ENCODE measurements at regions not wholly inside any gene's neighbourhood (a gene's known extent, or its start where the extent isn't known, plus 50 kb on each side); places are given as distances from the start of the nearest gene placed in this dataset.
A peak's percentile ranks its signal among the peaks of the same experiment; 100 is the strongest.

DNA sequence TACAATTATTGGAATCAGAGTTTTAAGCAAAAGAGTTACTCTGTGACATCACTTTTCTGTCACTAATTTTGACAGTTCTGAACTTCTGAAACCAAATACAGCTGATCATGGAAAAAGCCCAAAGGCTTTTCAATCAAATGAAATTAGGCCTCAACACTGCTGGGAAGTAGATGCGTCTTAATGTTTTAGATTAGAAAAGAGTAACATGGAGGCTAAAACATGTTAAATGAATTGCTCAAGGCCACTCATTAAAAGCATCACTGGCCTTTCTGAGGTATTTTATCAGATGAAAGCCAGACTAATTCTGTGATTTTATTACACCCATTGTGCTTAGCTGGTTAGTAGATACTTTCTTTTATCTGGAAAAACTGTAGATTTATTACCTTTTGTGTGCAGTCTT, 672.6 kb downstream of the CENPC start:
- Histone ChIP-seq H3K27me3 (ENCODE audit: control insufficient read depth in 3 of 3, insufficient read depth in 3 of 3, low read length in 2 of 3) (no peaks in the 10 kb centered on the region), H3K4me1 (ENCODE audit: control insufficient read depth in 5 of 5, insufficient read depth in 5 of 5, low read length in 5 of 5) (no peaks in the 10 kb centered on the region), H3K27ac (ENCODE audit: low read depth in 1 of 2, low read length in 1 of 2) (no peak overlapping the region), H3K36me3 (ENCODE audit: control insufficient read depth in 4 of 4, insufficient read depth in 4 of 4, low read length in 4 of 4) (no peaks in the 10 kb centered on the region), H3K9ac (ENCODE audit: insufficient read depth in 1 of 2, low read length in 2 of 2) (no peak overlapping the region), H3K9me3 (ENCODE audit: control insufficient read depth in 4 of 4, insufficient read depth in 3 of 4, low read length in 3 of 4) (no peaks in the 10 kb centered on the region), H3K4me3 (no peak overlapping the region)
- WGBS, 2 donors: 95 to 97% methylated on average over 1 of the region's 1 CpG
- no peak for DNase-seq
- TF ChIP-seq, protein P1, sequence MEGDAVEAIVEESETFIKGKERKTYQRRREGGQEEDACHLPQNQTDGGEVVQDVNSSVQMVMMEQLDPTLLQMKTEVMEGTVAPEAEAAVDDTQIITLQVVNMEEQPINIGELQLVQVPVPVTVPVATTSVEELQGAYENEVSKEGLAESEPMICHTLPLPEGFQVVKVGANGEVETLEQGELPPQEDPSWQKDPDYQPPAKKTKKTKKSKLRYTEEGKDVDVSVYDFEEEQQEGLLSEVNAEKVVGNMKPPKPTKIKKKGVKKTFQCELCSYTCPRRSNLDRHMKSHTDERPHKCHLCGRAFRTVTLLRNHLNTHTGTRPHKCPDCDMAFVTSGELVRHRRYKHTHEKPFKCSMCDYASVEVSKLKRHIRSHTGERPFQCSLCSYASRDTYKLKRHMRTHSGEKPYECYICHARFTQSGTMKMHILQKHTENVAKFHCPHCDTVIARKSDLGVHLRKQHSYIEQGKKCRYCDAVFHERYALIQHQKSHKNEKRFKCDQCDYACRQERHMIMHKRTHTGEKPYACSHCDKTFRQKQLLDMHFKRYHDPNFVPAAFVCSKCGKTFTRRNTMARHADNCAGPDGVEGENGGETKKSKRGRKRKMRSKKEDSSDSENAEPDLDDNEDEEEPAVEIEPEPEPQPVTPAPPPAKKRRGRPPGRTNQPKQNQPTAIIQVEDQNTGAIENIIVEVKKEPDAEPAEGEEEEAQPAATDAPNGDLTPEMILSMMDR (IDR thresholded peaks at IDR 0.05; ENCODE audit: control extremely low read depth, extremely low read depth): no peak
- ATAC-seq (ENCODE audit: insufficient read depth, low FRiP score): no peak

DNA sequence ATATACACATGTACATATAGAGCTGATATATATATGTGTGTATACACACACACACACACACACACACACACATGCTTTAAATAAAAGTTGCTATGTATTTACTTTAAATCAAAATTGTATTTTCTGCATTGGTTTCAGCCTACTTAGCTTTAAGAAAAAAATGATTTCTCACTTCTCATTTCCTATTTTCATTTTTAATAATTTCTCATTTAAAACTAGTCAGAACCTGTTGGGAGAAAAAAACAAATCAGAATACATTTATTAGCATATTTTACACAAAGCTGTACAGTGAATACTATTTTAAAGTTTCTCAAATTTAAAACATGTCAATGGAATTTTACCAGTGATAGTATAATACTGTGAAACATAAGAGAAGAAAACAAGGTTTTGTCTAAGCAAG, 681.8 kb downstream of the CENPC start:
- DNase-seq: no peak
- no peak overlapping the region for H3K27ac ChIP-seq (ENCODE audit: low read depth in 1 of 2, low read length in 1 of 2)
- H3K4me3 ChIP-seq: no peak overlapping the region
- no peaks in the 10 kb centered on the region for H3K4me1 ChIP-seq (ENCODE audit: control insufficient read depth in 5 of 5, insufficient read depth in 5 of 5, low read length in 5 of 5)
- TF ChIP-seq, protein P1 (IDR thresholded peaks at IDR 0.05; ENCODE audit: control extremely low read depth, extremely low read depth): no peak
- no peaks in the 10 kb centered on the region for H3K9me3 ChIP-seq (ENCODE audit: control insufficient read depth in 4 of 4, insufficient read depth in 3 of 4, low read length in 3 of 4)
- no peak for ATAC-seq (ENCODE audit: insufficient read depth, low FRiP score)
- H3K27me3 ChIP-seq (ENCODE audit: control insufficient read depth in 3 of 3, insufficient read depth in 3 of 3, low read length in 2 of 3): no peaks in the 10 kb centered on the region
- H3K9ac ChIP-seq (ENCODE audit: insufficient read depth in 1 of 2, low read length in 2 of 2): no peak overlapping the region
- H3K36me3 ChIP-seq (ENCODE audit: control insufficient read depth in 4 of 4, insufficient read depth in 4 of 4, low read length in 4 of 4): no peaks in the 10 kb centered on the region

DNA sequence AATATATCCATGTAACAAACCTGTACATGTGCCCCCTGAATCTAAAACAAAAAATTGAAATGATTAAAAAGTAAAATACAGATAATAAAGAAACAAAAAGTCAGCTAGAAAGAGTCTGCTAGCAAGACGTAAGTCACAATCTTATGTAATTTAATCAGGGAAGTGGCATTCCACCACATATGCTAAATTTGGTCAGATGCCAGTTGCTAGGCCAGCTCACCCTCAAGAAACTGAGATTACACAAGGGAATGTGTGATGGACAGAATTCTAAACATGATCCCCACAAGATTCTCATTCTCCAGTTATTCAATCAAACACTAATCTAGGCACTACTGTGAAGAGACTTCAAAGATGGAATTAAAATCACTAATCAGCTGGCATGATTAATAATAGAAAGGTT, 689.3 kb downstream of the CENPC start:
- ATAC-seq (ENCODE audit: insufficient read depth, low FRiP score) (no peak), DNase-seq (peak in 1 of 3 donors; percentile 2)
- TF ChIP-seq, protein P1 (IDR thresholded peaks at IDR 0.05; ENCODE audit: control extremely low read depth, extremely low read depth): no peak
- Histone ChIP-seq H3K27me3 (ENCODE audit: control insufficient read depth in 3 of 3, insufficient read depth in 3 of 3, low read length in 2 of 3) (no peaks in the 10 kb centered on the region), H3K4me1 (ENCODE audit: control insufficient read depth in 5 of 5, insufficient read depth in 5 of 5, low read length in 5 of 5) (no peaks in the 10 kb centered on the region), H3K4me3 (no peak overlapping the region), H3K27ac (ENCODE audit: low read depth in 1 of 2, low read length in 1 of 2) (no peak overlapping the region), H3K9ac (ENCODE audit: insufficient read depth in 1 of 2, low read length in 2 of 2) (no peak overlapping the region), H3K9me3 (ENCODE audit: control insufficient read depth in 4 of 4, insufficient read depth in 3 of 4, low read length in 3 of 4) (no peaks in the 10 kb centered on the region), H3K36me3 (ENCODE audit: control insufficient read depth in 4 of 4, insufficient read depth in 4 of 4, low read length in 4 of 4) (no peaks in the 10 kb centered on the region)
- 54 to 71% methylated on average over 1 of the region's 1 CpG for WGBS, 2 donors

DNA sequence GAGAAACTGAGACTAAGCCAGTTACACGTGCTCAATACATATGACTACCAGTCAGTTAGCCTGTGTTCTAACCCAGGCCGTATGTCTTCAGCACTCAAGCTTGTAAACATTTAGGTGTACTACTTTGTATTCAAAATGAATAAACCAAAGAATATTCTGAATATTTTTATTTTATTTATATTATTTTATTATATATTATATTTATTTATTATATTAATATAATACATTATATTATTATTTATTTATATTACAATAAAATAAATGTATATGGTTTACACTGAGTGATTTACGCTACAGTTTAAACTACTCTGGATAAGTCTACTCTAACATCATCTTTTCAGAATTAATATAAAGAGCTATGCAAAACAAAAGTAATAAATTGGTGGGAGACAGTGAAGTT, 691.5 kb downstream of the CENPC start:
- Histone ChIP-seq H3K27me3 (ENCODE audit: control insufficient read depth in 3 of 3, insufficient read depth in 3 of 3, low read length in 2 of 3) (no peaks in the 10 kb centered on the region), H3K9me3 (ENCODE audit: control insufficient read depth in 4 of 4, insufficient read depth in 3 of 4, low read length in 3 of 4) (no peaks in the 10 kb centered on the region), H3K9ac (ENCODE audit: insufficient read depth in 1 of 2, low read length in 2 of 2) (no peak overlapping the region), H3K36me3 (ENCODE audit: control insufficient read depth in 4 of 4, insufficient read depth in 4 of 4, low read length in 4 of 4) (no peaks in the 10 kb centered on the region), H3K27ac (ENCODE audit: low read depth in 1 of 2, low read length in 1 of 2) (no peak overlapping the region), H3K4me1 (ENCODE audit: control insufficient read depth in 5 of 5, insufficient read depth in 5 of 5, low read length in 5 of 5) (no peaks in the 10 kb centered on the region), H3K4me3 (no peak overlapping the region)
- no peak for DNase-seq
- no peak for ATAC-seq (ENCODE audit: insufficient read depth, low FRiP score)
- 89 to 92% methylated on average over 3 of the region's 3 CpGs for WGBS, 2 donors
- TF ChIP-seq, protein P1 (IDR thresholded peaks at IDR 0.05; ENCODE audit: control extremely low read depth, extremely low read depth): no peak

Data from lung (tissue), 11 donors.